PC-9 (cell line): ENCODE measurements at regions not wholly inside any gene's neighbourhood (a gene's known extent, or its start where the extent isn't known, plus 50 kb on each side); places are given as distances from the start of the nearest gene placed in this dataset.

ENCODE experiments used
- CTCF ChIP-seq: fragments of 200-600 bp; sonication (generic); conservative IDR thresholded peaks from 2 replicates; pipeline ENCODE4 v1.6.1; 2017; ENCODE audit warnings: mixed run types, antibody characterized with exemption, mild to moderate bottlenecking, moderate library complexity
- EZH2 ChIP-seq: fragments of 200-600 bp; sonication (generic); IDR thresholded peaks from 2 replicates; pipeline ENCODE4 v1.8.0; 2017; ENCODE audit warnings: antibody characterized with exemption, low read depth

DNA sequence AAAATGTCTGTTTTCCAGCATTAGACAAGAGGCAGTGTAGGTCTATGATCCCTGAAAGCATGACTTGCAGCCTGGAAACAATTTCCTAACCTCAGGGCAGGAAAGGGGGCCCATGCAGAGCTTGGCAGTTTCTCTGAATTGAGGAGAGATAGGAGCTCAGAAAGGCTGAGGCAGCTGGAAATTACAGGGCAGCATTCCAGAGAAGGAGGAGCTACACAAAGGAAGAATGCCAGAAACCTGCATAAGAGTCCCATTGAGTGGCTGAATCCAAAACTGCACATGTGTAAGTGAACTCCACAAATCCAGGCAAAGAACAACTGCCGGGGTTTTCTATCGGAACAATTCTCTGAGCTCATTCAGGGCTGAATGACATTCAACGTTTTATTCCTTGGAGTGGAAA is 346.8 kb downstream of the PIK3R1 start:
- TF ChIP-seq CTCF (no peak), EZH2 (no peak)
